ENCODE measurements at regions not wholly inside any gene's neighbourhood (a gene's known extent, or its start where the extent isn't known, plus 50 kb on each side); places are given as distances from the start of the nearest gene placed in this dataset.

DNA sequence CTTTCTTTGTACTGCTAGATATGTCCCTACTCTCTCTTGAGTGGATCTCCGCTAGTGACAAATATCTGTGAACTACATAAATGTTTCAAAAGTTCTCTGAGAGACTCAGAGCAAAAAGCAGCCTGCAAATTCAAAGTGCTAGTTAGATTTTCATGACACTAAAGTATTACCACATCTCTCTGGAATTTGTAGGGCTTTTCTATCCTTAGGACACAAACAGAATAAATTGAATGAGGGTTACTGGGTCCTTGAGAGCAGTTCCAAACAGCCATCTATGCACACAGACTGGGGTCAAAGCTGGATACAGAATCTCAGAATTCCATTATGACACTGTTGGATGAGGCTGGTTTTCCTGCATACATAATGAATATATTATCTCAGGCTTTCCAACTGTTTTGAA, 953.2 kb downstream of the DIAPH3 start:
- TF ChIP-seq CTCF (IDR thresholded peaks at IDR 0.05) (no peak), POLR2A (IDR thresholded peaks at IDR 0.05) (no peak)
